ENCODE measurements at regions not wholly inside any gene's neighbourhood (a gene's known extent, or its start where the extent isn't known, plus 50 kb on each side); places are given as distances from the start of the nearest gene placed in this dataset.
"Not testable (repeated sequence)": the region's sequence is repeated elsewhere in the genome, so short reads cannot be mapped to it uniquely, and the experiment has no call there.

GRCh38 chr5:63555874-63556273 lies 406.4 kb downstream of the HTR1A start:
- no peak for DNase-seq (ENCODE audit: low read depth)

GRCh38 chr5:63554191-63554590 lies 408.1 kb downstream of the HTR1A start:
- DNase-seq (ENCODE audit: low read depth) = no peak

- no peak for DNase-seq (ENCODE audit: low read depth)
Observed at GRCh38 chr5:63553073-63553472, 409.2 kb downstream of the HTR1A start.

GRCh38 chr5:63535840-63536602 lies 426.2 kb downstream of the HTR1A start:
- no peak for DNase-seq (ENCODE audit: low read depth)

- DNase-seq (ENCODE audit: low read depth) = no peak
Observed at GRCh38 chr5:63524281-63524680, 438.0 kb downstream of the HTR1A start.

- no peak for DNase-seq (ENCODE audit: low read depth)
Observed at GRCh38 chr5:63516006-63516405, 446.2 kb downstream of the HTR1A start.

GRCh38 chr5:63500242-63500641 lies 462.0 kb downstream of the HTR1A start:
- DNase-seq (ENCODE audit: low read depth) = no peak

- no peak for DNase-seq (ENCODE audit: low read depth)
Observed at GRCh38 chr5:63495225-63495624, 467.0 kb downstream of the HTR1A start.

- no peak for DNase-seq (ENCODE audit: low read depth)
Observed at GRCh38 chr5:63483338-63483737, 478.9 kb downstream of the HTR1A start.

- no peak for DNase-seq (ENCODE audit: low read depth)
Observed at GRCh38 chr5:63473335-63473967, 488.8 kb downstream of the HTR1A start.

- DNase-seq (ENCODE audit: low read depth) = no peak
Observed at GRCh38 chr5:63456279-63456678, 506.0 kb downstream of the HTR1A start.

GRCh38 chr5:63451188-63451587 lies 511.1 kb downstream of the HTR1A start:
- no peak for DNase-seq (ENCODE audit: low read depth)

- no peak for DNase-seq (ENCODE audit: low read depth)
Observed at GRCh38 chr5:63439537-63439936, 522.7 kb downstream of the HTR1A start.

- DNase-seq (ENCODE audit: low read depth) = no peak
Observed at GRCh38 chr5:63409737-63410136, 552.5 kb downstream of the HTR1A start.

- DNase-seq (ENCODE audit: low read depth) = no peak
Observed at GRCh38 chr5:63408984-63409383, 553.3 kb downstream of the HTR1A start.

- DNase-seq (ENCODE audit: low read depth) = peak; percentile 12
Observed at GRCh38 chr5:63401436-63402046, 560.7 kb downstream of the HTR1A start.

- no peak for DNase-seq (ENCODE audit: low read depth)
Observed at GRCh38 chr5:63400079-63400478, 562.2 kb downstream of the HTR1A start.

GRCh38 chr5:63398346-63398745 lies 563.9 kb downstream of the HTR1A start:
- DNase-seq (ENCODE audit: low read depth) = no peak

GRCh38 chr5:63388188-63388587 lies 574.1 kb downstream of the HTR1A start:
- DNase-seq (ENCODE audit: low read depth) = not testable (repeated sequence)

GRCh38 chr5:63375851-63376250 lies 586.4 kb downstream of the HTR1A start:
- no peak for DNase-seq (ENCODE audit: low read depth)

GRCh38 chr5:63374085-63374484 lies 588.2 kb downstream of the HTR1A start:
- DNase-seq (ENCODE audit: low read depth) = no peak

- no peak for DNase-seq (ENCODE audit: low read depth)
Observed at GRCh38 chr5:63351164-63351563, 611.1 kb downstream of the HTR1A start.

- DNase-seq (ENCODE audit: low read depth) = no peak
Observed at GRCh38 chr5:63346451-63346850, 615.8 kb downstream of the HTR1A start.

Measured in fibroblast of the conjunctiva (primary cell).